HG03521 (cell line): ENCODE measurements at regions not wholly inside any gene's neighbourhood (a gene's known extent, or its start where the extent isn't known, plus 50 kb on each side); places are given as distances from the start of the nearest gene placed in this dataset.

Source experiments
- ATAC-seq: cut with Tn5 transposase; IDR thresholded peaks from one replicate; pipeline ENCODE4 v1.9.1; 2021; ENCODE audit warnings: mild to moderate bottlenecking, moderate library complexity; ENCODE audit not compliant: unreplicated experiment

GRCh38 chr9:100933656-100934055, 94.9 kb upstream of the PLPPR1 start:
- no peak for ATAC-seq

DNA sequence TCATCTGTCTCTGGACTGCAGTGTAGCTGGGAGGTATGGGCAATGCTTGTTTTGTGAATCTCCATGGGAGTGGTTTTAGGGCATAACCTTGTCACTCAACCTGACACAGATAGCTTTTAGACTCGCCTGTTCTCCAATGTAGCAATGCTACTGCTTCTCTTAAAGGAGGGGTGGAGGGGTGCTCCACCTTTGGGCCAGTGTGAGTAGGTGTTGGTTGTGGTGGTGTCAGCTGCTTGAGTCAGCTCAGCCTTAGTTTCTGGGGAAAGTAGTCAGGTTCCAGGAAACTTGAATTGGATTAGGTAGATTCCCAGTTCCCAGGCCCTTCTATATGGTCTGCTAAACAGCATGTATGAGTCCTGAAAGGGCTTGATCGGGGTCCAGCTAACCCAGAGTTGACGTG, 91.1 kb upstream of the PLPPR1 start:
- no peak for ATAC-seq

- ATAC-seq: no peak
Measured at GRCh38 chr9:100938507-100938906, 90.0 kb upstream of the PLPPR1 start.

GRCh38 chr9:100939636-100940035, 88.9 kb upstream of the PLPPR1 start:
- ATAC-seq: no peak

DNA sequence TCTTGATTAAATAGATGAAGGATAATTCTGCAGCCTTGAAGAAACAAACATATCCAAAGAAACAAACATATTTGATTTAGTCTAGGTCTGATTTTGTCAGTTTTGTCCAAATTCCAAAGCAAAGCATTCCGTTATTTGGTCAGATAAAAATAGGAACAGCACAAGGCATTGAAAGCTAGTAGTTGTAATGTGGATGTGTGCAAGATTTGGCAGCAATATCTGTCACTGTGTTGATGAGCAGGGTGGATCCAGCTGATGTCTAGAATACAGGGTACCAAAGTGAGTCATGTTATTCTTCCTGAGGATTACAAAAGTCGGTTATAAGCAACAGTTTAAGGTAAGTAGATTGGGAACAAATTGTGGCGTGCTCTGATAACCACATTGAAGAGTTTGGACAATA, 69.3 kb upstream of the PLPPR1 start:
- no peak for ATAC-seq
